Midbrain (tissue), 1 donor: ENCODE measurements at regions not wholly inside any gene's neighbourhood (a gene's known extent, or its start where the extent isn't known, plus 50 kb on each side); places are given as distances from the start of the nearest gene placed in this dataset.
"Not testable (repeated sequence)": the region's sequence is repeated elsewhere in the genome, so short reads cannot be mapped to it uniquely, and the experiment has no call there.

Source experiments
- DNase-seq: peaks from one replicate; lab custom pipeline; 2025; lab: John Stamatoyannopoulos, UW

DNA sequence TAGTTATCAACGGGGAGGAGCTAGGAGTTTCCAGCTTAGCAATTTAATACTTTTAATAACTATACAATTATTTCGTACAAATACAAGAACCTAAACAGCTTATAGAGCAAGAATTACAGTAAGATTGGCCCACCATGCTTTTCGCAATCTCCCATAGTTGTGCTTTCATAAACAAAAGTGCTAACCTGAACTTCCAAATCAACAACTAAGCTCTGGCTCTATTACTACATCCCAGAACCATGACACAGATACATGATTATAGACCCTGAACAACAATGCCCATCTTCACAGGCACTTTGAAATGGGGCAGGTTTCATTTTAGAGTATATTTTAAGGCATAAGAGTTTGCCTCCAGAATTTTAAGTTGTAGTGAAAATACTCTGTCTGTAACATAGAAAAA lies 203.5 kb downstream of the DMRTA1 start:
- no peak for DNase-seq

DNA sequence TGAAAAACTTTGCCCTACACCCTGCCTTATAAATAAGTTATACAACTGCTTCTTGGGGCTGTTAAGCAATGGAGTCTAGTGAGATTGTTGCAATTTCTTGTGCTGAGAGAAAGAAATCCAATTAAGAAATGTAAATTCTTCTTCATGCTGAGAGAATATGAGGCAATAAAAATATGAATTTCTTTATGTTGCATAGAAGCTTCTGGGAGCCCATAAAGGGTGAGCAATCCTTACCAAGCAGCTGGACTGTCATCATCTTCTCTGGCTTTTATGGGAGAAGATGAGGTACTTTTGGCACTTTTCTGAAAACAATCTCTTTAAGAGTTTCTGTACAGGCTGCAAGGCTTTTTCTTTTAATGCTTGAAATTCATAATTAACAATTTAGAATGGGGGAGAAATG lies 204.3 kb downstream of the DMRTA1 start:
- DNase-seq: no peak

DNA sequence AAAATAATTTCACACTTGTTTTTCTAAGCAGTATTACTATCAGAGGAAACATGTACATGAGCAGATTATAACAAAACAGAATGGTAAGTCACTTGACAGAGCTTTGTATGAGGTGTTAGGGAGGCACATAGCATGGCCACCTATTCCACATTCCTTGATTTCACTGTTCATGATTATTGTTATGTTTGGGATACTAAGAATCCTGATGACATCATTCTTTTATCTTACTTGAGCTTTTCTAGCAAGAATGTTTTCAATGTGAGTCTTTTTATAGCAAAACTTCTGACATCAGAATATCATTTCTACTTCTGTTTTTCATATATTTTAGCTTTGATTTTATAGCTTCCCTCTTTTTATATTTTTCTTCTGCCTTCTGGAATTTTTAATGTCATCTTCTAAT lies 208.2 kb downstream of the DMRTA1 start:
- DNase-seq: no peak

DNA sequence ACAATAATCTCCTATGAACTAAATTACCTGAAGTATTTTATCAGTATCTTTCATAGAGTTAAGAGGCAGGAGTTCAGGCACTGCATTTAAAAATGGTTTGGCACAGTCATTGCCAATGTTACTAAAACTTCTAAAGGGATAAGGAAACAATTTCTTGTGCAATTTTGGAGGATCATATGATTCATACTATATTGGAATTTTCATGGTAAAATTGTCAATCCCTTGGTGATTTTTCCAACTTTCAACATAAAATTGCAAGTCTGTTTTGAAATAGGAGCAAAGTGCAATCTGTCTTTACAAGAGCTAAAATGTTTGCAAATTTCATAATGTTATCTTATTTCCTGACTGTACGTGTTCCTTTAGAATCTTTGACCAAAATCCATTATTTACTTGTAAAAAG lies 211.1 kb downstream of the DMRTA1 start:
- DNase-seq: no peak

DNA sequence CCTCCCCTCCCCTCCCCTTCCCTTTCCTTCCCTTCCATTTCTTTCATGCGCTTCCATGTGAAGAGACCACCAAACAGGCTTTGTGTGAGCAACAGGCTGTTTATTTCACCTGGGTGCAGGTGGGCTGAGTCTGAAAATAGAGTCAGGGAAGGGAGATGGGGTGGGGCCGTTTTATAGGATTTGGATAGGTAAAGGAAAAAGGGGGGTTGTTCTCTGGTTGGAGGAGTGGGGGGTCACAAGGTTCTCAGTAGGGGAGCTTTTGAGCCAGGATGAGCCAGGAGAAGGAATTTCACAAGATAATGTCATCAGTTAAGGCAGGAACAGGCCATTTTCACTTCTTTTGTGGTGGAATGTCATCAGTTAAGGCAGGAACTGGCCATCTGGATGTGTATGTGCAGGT lies 211.9 kb downstream of the DMRTA1 start:
- not testable (repeated sequence) for DNase-seq

DNA sequence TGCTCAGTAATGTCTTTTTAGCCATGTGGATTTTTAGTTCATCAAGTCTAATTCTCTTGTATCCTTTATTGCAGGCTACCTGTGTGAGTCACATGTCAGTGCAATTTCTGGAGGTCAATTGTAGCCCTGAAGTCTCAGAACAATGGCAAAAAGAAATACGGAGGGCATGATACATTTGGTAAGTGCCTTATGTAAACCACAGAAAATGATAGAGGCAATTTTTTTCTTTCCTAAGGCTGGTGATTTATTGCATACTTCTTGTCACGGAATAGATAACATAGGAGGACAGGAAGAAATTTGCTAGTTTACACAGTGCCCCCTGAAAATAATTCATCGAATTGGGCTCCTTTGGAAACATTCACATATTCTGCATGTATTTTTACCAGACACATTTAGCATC lies 235.9 kb downstream of the DMRTA1 start:
- DNase-seq: no peak

DNA sequence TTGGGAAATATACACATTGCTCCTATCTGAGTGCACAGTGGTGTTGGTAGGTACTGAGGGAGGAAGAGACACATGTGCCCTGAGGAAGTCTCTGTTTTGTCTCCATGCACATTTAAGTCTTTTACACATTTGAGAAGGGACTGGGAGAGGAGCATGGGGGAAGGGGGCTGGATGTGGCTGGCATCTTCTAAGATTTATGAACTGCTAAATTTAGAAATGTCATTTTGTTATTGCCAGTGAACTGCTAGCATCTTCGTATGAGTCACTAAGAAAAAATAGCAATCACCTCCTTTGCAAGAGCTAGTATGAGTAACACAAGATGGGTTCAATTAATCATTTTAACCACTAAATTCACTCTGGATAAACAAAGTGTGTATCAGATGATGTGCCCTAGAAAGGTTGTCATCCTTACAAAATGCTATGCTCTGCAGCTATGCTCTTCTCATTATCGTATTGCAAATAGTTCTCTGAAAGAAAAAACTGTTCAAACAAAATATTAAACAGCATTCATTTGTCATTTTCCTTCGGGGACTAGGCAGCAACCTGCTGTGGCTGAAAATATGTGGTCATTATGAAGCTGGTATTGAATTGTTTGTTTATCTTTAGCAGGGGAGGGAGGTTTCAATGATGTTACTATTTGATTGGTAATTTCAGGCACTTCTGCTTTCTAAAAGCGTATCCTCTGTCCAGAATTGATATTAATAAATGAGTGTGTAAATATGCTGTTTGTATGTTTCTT lies 236.5 kb downstream of the DMRTA1 start:
- no peak for DNase-seq

DNA sequence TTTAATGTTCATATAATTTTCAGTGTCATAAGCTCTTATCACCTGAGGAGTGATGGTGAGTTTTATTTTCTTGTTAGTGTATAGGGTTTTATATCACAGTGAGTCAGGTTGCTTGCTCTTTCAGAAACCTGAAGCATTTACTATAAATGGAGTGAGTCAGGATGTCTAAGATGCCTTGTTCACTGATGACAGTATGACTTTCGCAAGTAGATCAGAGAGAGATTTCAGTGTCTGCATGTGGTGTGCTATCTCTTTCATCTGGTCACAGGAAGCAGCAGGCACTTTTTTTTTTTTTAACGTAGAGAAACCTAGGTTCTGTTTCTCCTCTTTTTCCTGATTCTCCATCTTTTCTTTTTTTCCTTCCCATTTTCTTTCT lies 237.1 kb downstream of the DMRTA1 start:
- DNase-seq: no peak

DNA sequence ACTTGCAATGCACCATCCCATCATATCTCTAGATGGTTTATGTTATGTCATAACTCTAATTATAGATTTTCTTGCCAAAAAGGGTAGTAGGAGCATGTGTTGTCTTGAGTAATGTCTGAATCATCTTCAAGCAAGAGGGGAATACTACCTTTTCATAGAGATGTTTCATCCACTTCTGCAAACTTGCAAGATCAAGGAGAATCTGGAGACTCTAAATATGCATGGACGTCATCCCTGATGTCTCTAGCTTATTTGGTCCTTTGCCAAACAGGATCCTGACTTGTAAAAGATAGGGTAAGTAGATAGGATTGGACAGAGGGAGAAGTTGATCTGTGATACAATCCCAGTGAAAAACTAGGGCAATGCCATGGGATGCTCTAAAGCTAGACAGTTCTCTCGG lies 246.5 kb downstream of the DMRTA1 start:
- no peak for DNase-seq

DNA sequence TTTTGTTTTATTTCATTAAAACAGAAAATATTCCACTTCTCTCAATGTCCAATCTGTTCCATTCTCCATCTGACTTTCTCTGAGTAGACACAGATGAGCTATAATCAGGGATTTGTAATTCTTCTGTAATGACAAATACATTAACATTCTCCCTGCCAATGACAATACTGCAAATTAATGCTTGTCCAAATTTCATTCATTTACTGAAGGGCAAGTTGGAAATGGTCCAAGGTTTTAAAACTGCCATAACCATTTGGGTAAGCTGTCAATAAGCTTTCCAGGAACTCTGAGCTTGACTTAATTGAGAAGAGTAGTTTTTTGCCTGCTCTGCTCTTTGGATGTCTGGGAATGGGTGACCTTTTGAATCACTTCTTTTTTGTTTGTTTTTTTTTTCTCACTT lies 253.5 kb downstream of the DMRTA1 start:
- DNase-seq: no peak

DNA sequence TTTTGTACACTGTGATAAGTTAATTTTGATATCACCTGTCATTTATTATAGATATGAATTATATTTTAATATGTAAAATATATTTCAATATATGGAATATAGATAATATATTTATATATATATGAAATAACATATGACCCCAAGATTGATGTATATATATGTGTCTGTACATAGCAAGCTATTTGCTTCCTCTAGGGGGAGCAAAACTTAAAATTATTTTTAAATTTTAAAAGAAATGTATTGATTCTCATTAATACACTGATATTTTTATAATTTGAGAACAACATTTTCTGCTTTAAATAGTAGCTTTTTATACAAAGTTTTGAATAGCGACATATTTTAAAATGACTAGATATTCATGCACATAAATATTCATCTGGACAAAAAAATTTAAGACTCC lies 272.0 kb downstream of the DMRTA1 start:
- no peak for DNase-seq

DNA sequence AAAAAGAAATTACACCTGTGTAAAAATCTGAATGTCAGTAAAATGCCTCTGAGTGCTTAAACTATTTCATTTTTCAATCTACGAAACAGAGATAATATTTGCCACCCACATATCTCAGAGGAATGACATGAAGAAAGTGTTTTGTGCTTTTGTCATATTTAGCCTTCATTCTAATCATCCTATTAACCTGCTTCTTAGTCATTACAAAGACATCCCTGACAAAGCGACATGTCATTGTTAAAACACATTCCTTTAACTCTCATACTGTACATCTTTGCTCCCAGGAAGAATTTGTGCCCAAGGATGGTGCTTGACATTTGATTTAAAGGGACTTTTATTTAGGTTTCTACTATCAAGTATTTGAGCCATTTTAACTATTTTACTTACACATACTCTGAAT lies 275.9 kb downstream of the DMRTA1 start:
- DNase-seq: no peak

DNA sequence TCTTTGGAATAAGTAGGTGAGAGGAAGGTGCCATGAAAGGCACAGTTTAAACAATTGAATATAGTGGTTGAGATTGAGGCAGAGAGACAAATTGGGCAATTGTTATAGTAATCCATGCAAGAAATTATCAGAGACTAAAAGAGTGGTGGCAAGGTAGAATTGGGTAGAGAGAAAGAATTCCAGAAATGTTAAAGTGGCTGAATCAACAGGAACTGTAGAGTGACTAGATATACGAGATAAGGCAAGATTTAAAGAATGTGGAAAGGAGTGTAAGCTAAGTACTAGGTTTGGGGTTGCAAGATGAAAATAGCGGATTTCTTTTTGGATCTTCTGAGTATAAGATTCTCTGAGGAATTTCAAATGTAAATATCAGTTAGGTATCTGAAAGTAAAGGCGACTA lies 285.2 kb downstream of the DMRTA1 start:
- no peak for DNase-seq

DNA sequence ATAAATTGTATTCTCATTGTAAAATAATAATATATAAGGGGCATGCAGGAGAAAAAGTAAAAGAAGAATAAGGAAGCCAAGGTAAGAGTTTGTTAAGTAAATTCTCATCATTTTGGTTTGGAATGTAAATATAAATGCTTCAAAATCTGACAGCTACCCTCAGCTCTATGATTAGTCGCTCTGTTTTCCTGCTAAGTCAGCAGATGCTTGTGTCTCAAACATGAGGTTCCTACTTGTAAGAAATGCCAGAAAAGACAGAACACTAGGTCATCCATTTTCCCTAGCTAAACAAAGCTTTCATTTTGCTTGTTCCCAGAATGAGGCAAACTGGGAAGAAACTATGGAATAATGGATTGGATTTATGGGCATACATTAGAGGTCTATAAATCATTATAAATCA lies 293.1 kb downstream of the DMRTA1 start:
- no peak for DNase-seq

DNA sequence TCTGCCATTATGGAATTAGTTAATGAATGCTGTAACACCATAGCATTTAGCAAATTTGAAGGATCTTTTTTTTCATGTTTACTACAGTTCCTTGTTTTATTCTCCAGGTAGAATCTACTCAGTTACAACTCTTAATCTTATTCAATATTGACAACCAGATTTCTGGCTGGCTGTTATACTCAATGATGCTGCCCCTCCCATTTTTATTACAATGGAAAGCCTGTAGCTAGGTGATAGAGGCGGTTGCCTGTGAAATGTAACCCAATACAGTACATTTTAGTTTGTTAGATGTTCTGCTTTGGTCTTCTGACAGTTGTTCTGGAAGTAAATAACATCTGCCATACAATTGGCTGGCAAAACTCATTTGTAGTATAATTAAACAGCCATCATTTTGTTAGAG lies 294.2 kb downstream of the DMRTA1 start:
- DNase-seq: no peak

DNA sequence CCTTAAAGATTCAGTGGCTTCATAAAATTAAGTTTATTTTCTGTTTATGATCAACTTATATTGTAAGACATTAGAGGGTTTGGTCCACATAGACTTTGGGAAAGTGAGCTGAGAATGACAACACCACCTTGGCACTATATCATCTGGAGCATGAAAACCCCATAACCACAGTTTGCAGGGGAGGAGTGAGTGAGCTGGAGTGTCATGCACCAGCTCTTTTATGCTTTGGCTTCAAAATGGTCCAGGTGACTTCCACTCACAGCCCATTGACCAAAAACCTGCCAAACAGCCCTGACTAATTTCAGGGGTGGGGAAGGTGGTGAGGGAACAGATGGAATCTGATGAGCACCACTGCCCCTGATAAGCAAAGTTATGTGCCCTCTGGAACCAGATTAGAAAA lies 295.8 kb downstream of the DMRTA1 start:
- no peak for DNase-seq

DNA sequence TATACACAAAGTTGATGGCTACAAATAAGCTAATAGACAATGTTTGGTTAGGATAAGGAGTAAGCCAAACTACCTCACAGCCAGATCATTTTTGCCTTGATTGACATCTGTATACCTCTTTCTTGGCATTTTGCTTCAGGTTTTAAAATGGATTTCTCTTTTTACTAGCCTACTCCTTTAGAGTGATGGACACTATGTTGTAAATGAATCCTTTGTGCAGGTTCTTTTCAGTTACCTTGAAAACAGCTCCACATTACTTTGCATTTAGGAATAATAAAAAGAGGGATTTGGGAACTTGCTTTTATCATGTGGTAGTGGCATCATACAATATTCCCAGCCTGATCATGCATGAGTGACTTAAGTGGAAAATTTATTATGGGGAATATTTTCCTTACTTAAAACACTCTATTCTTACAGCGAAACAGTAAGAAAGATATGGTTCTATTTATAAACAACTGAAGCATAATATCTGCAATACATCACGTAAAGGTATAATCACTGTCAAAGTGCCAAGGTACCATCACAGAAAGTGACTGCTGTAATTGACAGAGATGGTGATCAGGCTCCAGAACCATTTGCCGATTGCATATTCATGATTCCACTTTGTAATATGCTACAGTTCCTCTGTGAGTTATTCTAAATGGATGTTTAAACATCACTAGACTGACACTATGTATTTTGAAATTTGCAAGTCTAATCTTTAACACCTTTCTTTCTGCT lies 327.0 kb downstream of the DMRTA1 start:
- DNase-seq: no peak

DNA sequence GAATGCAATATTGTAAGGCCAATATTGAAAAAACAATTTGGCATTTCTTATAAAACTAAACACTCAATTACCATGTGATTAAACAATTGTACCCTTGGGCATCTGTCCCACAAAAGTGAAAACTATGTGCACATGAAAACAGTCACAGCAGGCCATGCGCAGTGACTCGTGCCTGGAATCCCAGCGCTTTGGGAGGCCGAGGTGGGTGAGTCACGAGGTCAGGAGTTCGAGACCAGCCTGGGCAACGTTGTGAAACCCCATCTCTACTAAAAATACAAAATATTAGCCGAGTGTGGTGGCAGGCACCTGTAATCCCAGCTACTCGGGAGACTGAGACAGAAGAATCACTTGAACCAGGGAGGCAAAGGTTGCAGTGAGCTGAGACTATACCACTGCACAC lies 343.7 kb downstream of the DMRTA1 start:
- no peak for DNase-seq

DNA sequence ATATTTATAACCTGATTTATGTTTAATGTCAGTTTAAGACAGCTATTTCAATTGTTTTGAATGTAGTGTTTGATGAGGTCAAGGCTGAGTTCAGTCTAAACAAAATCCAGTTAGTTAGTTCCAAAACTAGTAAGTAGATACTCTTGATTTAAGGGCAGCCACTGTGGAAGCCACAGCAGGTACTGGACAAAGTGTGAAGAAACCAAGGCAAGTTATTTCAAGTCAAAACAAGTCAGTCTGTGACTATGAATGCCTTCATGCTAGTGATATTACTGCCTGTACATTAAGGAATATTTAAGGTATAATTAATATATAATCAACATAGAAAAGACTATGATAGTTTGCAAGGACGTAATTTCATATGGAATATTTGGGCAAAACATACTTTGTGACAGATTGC lies 362.3 kb downstream of the DMRTA1 start:
- DNase-seq: no peak

DNA sequence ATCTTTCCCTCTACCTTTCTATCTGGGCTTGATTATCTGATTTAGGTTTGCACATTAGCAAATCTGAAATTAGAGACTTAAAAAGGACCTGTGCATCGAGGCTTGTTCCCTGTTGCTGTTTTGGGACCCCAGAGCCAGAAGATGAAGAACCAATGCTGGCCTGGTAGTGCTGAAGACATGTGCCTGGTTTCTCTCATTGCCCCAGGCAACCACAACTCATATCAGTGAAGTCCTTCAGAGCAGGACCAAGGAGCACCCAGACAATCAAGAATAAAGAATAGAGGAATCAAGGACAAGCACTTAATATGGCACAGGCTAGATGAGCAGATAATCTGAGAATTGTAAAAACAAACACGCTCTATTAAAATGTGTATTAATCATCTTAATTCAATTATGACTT lies 362.7 kb downstream of the DMRTA1 start:
- DNase-seq: no peak

DNA sequence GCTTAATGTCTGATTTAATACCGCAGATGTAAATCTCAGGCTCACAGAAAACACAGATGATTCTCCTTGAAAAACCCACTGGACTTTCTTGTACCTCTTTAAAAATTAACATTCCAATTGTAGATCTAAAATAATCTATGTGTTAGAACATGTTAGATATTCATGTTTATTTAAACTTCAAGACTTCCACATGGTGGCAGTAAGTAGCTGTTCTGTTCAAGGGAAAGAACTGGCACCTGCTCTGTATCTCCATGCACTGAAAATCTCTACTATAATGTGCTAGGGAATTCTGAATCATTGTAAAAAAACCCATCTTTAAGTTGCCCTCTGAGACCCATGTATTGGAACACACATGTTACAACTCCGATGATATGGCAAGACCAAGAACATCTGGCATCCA lies 366.9 kb downstream of the DMRTA1 start:
- DNase-seq: peak; percentile 4

DNA sequence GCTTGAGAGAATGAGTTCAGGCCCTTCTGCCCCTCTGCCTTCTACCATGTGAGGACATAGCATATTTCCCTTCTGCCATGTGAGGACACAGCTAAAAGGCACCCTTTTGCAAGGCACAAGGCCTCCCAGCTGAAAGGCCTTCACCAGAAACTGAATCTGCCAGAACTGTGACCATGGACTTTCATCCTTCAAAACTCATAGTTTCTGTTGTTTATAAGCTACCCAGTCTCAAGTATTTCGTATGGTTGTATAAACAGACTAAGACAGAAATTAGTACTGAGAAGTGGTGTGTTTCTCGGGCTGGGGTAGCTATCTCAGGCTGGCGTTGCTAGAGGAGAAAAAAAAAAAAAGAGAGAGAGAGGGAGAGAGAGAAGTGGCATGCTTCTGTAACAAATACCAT lies 368.6 kb downstream of the DMRTA1 start:
- no peak for DNase-seq

DNA sequence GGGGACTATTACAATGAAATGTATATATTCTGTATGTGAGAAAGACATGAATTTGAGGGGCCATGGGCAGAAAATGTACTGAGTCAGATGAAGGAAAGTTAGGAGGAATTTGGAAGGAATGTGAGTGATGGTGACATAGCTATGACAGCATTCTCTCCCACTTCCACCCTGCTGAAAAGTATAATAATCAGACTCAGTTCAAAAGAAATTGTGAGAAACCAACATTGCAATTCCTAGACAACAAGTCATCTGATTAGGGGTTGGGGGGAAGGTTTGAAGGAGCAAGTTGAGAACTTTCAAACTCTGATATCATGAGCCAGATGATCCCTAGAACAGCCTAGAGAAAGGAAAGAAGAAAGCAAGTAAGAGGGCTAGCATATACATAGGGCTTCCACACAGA lies 370.6 kb downstream of the DMRTA1 start:
- DNase-seq: no peak

DNA sequence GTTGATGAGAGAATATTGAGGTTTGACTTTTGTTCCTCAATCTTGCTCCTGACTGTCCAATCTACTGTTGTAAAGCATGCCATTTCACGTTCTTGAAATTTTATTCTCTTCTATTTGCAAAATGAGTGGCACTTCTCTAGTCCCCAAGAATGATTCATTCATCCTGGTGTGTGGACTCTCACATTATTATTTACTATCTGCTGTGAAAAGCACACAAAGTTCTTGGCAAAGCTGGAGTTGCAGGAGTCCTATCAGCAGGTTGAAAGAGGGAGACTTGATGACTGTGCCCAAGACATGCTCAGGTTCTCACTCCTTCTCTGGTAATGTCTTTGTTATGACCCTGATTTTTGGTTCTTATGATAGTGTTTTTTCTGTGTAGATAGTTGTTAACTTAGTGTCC lies 382.6 kb downstream of the DMRTA1 start:
- no peak for DNase-seq
